ENCODE measurements at regions not wholly inside any gene's neighbourhood (a gene's known extent, or its start where the extent isn't known, plus 50 kb on each side); places are given as distances from the start of the nearest gene placed in this dataset.

GRCh38 chr1:73092383-73092782 lies 810.0 kb upstream of the NEGR1 start:
- Histone ChIP-seq H3K4me3 (no peak overlapping the region), H3K9me3 (peaks cover 0 to 19% of the 10 kb centered on the region in 2 donors), H3K27ac (no peak overlapping the region), H3K27me3 (no peaks in the 10 kb centered on the region), H3K36me3 (no peaks in the 10 kb centered on the region), H3K4me1 (no peaks in the 10 kb centered on the region)
- DNase-seq (ENCODE audit: low spot score), result no peak
- TF ChIP-seq, protein P1, sequence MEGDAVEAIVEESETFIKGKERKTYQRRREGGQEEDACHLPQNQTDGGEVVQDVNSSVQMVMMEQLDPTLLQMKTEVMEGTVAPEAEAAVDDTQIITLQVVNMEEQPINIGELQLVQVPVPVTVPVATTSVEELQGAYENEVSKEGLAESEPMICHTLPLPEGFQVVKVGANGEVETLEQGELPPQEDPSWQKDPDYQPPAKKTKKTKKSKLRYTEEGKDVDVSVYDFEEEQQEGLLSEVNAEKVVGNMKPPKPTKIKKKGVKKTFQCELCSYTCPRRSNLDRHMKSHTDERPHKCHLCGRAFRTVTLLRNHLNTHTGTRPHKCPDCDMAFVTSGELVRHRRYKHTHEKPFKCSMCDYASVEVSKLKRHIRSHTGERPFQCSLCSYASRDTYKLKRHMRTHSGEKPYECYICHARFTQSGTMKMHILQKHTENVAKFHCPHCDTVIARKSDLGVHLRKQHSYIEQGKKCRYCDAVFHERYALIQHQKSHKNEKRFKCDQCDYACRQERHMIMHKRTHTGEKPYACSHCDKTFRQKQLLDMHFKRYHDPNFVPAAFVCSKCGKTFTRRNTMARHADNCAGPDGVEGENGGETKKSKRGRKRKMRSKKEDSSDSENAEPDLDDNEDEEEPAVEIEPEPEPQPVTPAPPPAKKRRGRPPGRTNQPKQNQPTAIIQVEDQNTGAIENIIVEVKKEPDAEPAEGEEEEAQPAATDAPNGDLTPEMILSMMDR (IDR thresholded peaks at IDR 0.05), result no peak

- no peak overlapping the region for H3K27ac ChIP-seq
- no peaks in the 10 kb centered on the region for H3K9me3 ChIP-seq
- DNase-seq (ENCODE audit: low spot score), result no peak
- TF ChIP-seq, protein P1 (IDR thresholded peaks at IDR 0.05), result no peak
- H3K36me3 ChIP-seq, result no peaks in the 10 kb centered on the region
- no peak overlapping the region for H3K4me3 ChIP-seq
- no peaks in the 10 kb centered on the region for H3K4me1 ChIP-seq
- H3K27me3 ChIP-seq, result no peaks in the 10 kb centered on the region
Measured at GRCh38 chr1:73066866-73067265, 784.5 kb upstream of the NEGR1 start.

DNA sequence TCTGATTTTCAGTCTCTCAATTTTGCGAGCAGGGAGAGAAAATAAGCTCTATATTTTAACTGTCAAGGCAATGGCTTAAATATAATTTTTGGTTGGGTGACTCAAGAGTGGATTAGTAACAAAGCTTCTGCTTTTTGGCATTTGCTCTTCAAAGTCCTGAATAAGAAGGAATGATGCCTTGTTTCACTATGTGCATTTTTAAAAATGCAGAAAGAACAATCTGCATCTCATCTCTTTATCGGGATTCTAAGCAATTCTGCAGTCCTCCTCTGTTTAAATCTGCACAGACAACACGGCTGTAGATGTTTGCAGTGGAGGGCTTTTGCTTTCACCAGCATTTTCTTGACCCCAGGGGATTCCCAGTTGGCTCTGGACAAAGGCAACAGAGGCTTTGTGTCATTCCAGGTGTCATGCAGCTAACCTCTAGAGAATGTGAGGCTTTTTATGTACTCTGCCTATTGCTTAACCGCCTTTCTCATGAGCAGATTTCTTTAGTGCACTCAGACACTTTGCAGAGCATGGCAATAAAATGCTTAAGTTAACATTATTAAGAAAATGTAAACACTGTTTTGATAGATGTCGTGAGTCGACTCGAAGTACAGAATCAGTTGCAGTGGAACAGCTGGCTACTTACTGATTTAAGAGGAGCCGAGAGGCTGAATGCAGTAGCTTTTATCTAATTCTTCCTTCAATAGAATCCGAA lies 783.2 kb upstream of the NEGR1 start:
- no peaks in the 10 kb centered on the region for H3K27me3 ChIP-seq
- H3K4me3 ChIP-seq, result no peak overlapping the region
- no peaks in the 10 kb centered on the region for H3K36me3 ChIP-seq
- H3K4me1 ChIP-seq, result no peaks in the 10 kb centered on the region
- H3K27ac ChIP-seq, result no peak overlapping the region
- TF ChIP-seq, protein P1 (IDR thresholded peaks at IDR 0.05), result no peak
- no peaks in the 10 kb centered on the region for H3K9me3 ChIP-seq
- no peak for DNase-seq (ENCODE audit: low spot score)

GRCh38 chr1:73056826-73057225 lies 774.5 kb upstream of the NEGR1 start:
- Histone ChIP-seq H3K9me3 (no peaks in the 10 kb centered on the region), H3K36me3 (no peaks in the 10 kb centered on the region), H3K4me3 (no peak overlapping the region), H3K27me3 (no peaks in the 10 kb centered on the region), H3K4me1 (no peaks in the 10 kb centered on the region), H3K27ac (no peak overlapping the region)
- TF ChIP-seq, protein P1 (IDR thresholded peaks at IDR 0.05), result no peak
- no peak for DNase-seq (ENCODE audit: low spot score)

DNA sequence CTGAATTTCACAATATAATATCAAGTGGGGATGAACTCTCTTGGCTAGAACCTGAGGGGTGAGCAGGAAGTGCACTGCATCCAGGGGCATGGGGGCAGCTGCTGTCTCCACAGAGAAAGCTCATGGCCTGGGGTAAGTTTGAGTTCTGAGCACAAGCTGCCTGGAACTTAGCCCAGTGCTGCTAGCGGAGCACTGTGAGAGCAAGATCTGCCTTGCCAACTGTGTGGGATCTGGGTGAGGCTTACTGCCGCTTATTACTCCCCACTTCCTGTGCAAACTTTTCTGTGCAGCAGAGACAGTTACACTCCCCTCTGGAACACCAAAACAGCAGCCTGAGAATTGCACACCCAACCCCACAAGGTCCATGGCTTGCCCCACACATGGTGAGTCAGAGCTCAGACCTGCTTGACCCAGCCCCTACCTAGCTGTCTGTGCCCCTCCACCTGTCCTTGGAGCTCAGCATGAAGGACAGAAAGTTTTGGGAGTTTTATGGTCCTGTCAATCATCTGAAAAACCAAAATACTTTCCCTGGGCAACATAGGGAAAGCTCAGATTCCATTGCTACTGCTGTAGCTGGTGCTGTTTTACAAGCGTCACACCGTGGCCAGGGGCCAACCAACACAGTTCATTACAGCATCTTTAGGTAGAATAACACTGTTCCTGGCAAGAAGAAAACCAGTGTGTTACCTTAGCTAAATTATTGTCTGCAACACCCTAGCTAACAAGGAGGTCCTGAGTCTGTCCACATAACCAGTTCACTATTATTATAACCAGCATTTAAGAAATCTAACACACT lies 762.1 kb upstream of the NEGR1 start:
- TF ChIP-seq, protein P1 (IDR thresholded peaks at IDR 0.05), result no peak
- Histone ChIP-seq H3K4me1 (no peaks in the 10 kb centered on the region), H3K4me3 (no peak overlapping the region), H3K27ac (no peak overlapping the region), H3K9me3 (no peaks in the 10 kb centered on the region), H3K36me3 (no peaks in the 10 kb centered on the region), H3K27me3 (no peaks in the 10 kb centered on the region)
- no peak for DNase-seq (ENCODE audit: low spot score)

Measured in right atrium auricular region (tissue), 2 donors.